Epithelial cell of proximal tubule (primary cell): ENCODE measurements at regions not wholly inside any gene's neighbourhood (a gene's known extent, or its start where the extent isn't known, plus 50 kb on each side); places are given as distances from the start of the nearest gene placed in this dataset.

Experiments
- DNase-seq: peaks from one replicate; pipeline ENCODE4 v3.0.0-alpha.2; 2011; ENCODE audit warnings: low read depth
- H3K4me3 ChIP-seq: 2 replicates; pipeline ENCODE4 v1.5.1; 2011; ENCODE audit warnings: low read depth, mild to moderate bottlenecking, low read length
- TF ChIP-seq, protein P1 (sequence below): conservative IDR thresholded peaks from 2 replicates; pipeline ENCODE4 v1.5.1; 2012; ENCODE audit warnings: low read depth, mild to moderate bottlenecking, low read length

DNA sequence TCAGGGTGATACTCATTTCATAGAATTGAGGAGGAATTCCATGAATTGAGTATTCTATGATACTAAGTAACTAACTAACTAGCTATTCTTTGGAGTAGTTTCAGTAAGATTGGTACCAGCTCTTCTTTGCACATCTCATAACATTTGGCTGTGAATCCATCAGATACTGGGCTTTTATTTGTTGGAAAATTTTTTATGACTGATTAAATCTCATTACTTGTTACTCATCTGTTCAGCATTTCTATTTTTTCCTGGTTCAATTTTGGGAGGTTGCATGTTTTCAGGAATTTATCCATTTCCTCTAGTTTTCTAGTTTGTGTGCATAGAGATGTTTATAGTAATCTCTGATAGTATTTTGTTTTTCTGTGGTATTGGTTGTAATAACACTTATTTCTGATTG is 70.8 kb upstream of the FREM3 start:
- DNase-seq: no peak
- TF ChIP-seq, protein P1, sequence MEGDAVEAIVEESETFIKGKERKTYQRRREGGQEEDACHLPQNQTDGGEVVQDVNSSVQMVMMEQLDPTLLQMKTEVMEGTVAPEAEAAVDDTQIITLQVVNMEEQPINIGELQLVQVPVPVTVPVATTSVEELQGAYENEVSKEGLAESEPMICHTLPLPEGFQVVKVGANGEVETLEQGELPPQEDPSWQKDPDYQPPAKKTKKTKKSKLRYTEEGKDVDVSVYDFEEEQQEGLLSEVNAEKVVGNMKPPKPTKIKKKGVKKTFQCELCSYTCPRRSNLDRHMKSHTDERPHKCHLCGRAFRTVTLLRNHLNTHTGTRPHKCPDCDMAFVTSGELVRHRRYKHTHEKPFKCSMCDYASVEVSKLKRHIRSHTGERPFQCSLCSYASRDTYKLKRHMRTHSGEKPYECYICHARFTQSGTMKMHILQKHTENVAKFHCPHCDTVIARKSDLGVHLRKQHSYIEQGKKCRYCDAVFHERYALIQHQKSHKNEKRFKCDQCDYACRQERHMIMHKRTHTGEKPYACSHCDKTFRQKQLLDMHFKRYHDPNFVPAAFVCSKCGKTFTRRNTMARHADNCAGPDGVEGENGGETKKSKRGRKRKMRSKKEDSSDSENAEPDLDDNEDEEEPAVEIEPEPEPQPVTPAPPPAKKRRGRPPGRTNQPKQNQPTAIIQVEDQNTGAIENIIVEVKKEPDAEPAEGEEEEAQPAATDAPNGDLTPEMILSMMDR: no peak
- H3K4me3 ChIP-seq: no peak overlapping the region

DNA sequence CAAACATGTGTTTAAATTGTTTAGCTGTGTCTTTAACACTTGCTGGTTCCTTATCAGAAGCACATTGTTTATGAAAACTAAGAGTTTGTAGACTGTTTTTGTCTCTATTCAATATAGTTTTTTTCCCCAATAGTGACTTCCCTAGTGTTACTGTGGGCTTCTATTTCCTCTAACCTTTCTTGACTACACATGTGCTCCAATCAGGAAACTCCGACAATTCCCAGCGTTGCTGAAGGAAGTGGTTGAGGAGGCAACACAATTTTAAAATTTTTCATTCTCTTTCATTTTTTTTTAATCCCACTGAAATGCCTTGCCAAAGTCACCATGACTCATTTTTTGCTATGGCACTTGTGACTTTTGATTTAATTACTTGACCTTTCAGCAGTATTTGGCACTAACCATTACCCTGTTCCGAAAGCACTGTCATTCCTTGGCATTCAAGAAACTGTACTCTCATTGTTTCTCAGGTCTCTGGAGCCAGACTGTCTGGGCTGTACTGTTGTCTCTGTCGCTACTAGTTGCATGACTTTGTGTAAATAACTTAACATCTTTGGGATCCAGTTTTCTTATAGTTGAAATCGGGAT is 67.6 kb upstream of the FREM3 start:
- no peak overlapping the region for H3K4me3 ChIP-seq
- no peak for DNase-seq
- TF ChIP-seq, protein P1: no peak

DNA sequence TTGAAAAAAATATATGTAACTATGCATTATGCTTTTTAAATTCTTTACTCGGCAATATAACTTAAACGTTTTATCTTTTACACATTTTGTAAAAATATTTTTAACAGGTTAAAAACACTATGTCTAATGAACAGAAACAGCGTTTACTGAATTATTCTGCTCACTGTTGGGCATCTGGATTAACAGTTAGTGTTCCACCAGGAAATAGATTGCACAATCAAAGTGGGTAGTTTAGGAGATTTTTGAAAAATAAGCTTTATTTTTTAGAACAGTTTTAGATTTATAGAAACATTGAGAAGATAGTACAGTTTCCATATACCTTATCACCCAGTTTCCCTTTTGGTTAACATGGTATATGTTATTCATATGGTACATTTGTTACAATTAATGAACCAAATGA is 63.1 kb upstream of the FREM3 start:
- TF ChIP-seq, protein P1: no peak
- no peak overlapping the region for H3K4me3 ChIP-seq
- DNase-seq: no peak

DNA sequence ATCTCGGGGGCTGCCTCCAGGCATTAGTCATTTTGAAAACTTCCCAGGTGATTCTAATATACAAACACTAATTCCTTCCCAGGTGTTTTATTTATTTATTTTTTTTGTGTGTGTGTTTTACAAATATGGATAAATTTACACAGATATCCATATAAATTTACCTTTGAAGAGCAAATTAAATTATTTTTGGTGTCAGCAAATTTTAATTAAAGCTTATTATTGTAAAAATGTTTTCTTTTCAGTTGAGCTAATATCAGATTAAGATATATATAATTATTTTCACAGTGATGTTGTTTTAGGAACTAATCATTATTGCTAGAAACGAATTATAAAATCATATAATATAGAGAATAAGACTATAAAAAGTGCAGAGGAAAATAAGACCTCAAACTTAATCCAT is 62.0 kb upstream of the FREM3 start:
- no peak overlapping the region for H3K4me3 ChIP-seq
- TF ChIP-seq, protein P1: no peak
- DNase-seq: no peak
